ENCODE measurements at regions not wholly inside any gene's neighbourhood (a gene's known extent, or its start where the extent isn't known, plus 50 kb on each side); places are given as distances from the start of the nearest gene placed in this dataset.

- intact Hi-C loops (cut with micrococcal nuclease): no loop called here
- FAIRE-seq: no peak
Observed at GRCh38 chr3:43217206-43217605, 69.1 kb upstream of the SNRK start.

More at GRCh38 chr3:43217206-43217605, 69.1 kb upstream of the SNRK start:
- Histone ChIP-seq H3K79me2 (ENCODE audit: control insufficient read depth, insufficient read depth, low read length) (no peaks in the 10 kb centered on the region), H3K27ac (ENCODE audit: insufficient read depth, low read depth, low read length) (peak overlapping the region; percentile 3), H3K4me1 (ENCODE audit: control insufficient read depth, extremely low read depth, insufficient read depth, low read length) (peaks cover 4% of the 10 kb centered on the region), H3K4me3 (replicated peaks in 1 of 3; ENCODE audit: insufficient read depth in 1 of 3, low read depth in 1 of 3, low read length in 3 of 3) (no peak overlapping the region), H2AFZ (ENCODE audit: low read depth, low read length) (no peak overlapping the region), H3K9me3 (replicated peaks; ENCODE audit: control insufficient read depth, insufficient read depth, low read length) (no peaks in the 10 kb centered on the region), H3K4me2 (ENCODE audit: insufficient read depth, low read length) (no peak overlapping the region), H3K9ac (replicated peaks; ENCODE audit: extremely low read depth, insufficient read depth, low read length) (no peak overlapping the region), H3K36me3 (ENCODE audit: control insufficient read depth in 2 of 2, extremely low read depth in 1 of 2, insufficient read depth in 2 of 2, low read length in 2 of 2) (no peaks in the 10 kb centered on the region), H3K27me3 (ENCODE audit: control insufficient read depth in 2 of 2, insufficient read depth in 2 of 2, low read length in 2 of 2) (no peaks in the 10 kb centered on the region), H3K9me1 (replicated peaks; ENCODE audit: control insufficient read depth, extremely low read depth, insufficient read depth, low read length) (no peaks in the 10 kb centered on the region), H4K20me1 (replicated peaks; ENCODE audit: control insufficient read depth, extremely low read depth, insufficient read depth, low read length) (no peaks in the 10 kb centered on the region)
- dilution Hi-C loops (cut with MboI; ENCODE audit: extremely low pct_ligation_motif_present, low sequenced_read_pairs): no loop called here
- CTCF ChIA-PET: no interaction called here
- TF ChIP-seq MYC (IDR thresholded peaks at IDR 0.05; ENCODE audit: low read depth, low read length) (no peak), GATA2 (IDR thresholded peaks at IDR 0.05; ENCODE audit: insufficient read depth, insufficient read length, low read depth, low read length) (no peak), FOS (IDR thresholded peaks at IDR 0.05; ENCODE audit: borderline replicate concordance, insufficient read depth, low read length) (no peak), JUN (IDR thresholded peaks at IDR 0.05; ENCODE audit: borderline replicate concordance, insufficient read depth, insufficient read length, low read depth) (no peak), EZH2 (IDR thresholded peaks at IDR 0.05; ENCODE audit: borderline replicate concordance, low read depth, low read length, severe bottlenecking) (no peak), POLR2AphosphoS5 (IDR thresholded peaks at IDR 0.05; ENCODE audit: insufficient read depth, low read depth, low read length) (no peak), POLR2A (IDR thresholded peaks at IDR 0.05; ENCODE audit: low read depth, low read length) (no peak), CTCF (IDR thresholded peaks at IDR 0.05; ENCODE audit: extremely low read depth in 1 of 2, insufficient read depth in 1 of 2, low read depth in 1 of 2, low read length in 2 of 2) (no peak)
- TF ChIP-seq, protein P1, sequence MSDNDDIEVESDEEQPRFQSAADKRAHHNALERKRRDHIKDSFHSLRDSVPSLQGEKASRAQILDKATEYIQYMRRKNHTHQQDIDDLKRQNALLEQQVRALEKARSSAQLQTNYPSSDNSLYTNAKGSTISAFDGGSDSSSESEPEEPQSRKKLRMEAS (IDR thresholded peaks at IDR 0.05; ENCODE audit: insufficient read depth, insufficient read length): no peak
- DNase-seq (ENCODE audit: low read depth, low spot score): no peak
- POLR2A ChIA-PET: no interaction called here
- BruUV-seq (replicated peaks): no TSS peak
